Activated CD8-positive, alpha-beta memory T cell treated with anti-CD3 and anti-CD28 coated beads for 36 hours (primary cell): ENCODE measurements at regions not wholly inside any gene's neighbourhood (a gene's known extent, or its start where the extent isn't known, plus 50 kb on each side); places are given as distances from the start of the nearest gene placed in this dataset.

Experiments used
- CTCF ChIA-PET: fragments of 350-600 bp; sonication (Branson Sonifier 250); formaldehyde crosslinking; loops from one replicate; lab custom pipeline; 2021; ENCODE audit warnings: antibody characterized with exemption; lab: Charles Lee
- POLR2A ChIA-PET: fragments of 350-600 bp; sonication (Branson Sonifier 250); formaldehyde crosslinking; loops from one replicate; lab custom pipeline; 2021; ENCODE audit warnings: antibody characterized with exemption; lab: Charles Lee

DNA sequence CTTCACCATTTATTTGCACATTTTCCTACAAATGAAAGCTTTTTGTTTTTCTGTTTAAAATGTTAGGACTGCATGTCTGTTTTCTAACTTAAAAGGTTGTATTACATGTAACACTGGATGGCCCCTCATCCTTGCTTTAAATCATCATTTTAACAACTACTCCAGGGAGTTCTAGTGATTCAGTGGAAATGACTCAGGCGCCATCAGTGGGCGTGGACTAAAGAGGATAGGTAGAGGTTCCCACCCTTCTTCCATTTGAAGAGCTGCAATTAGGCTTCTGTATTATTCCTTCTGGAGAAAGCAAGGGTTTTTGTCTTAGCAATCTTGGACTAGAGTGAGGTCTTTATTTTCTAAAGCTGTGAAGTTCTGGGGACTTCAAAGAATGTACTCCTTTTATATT, 213.7 kb downstream of the TMEM38B start:
- POLR2A ChIA-PET = no interaction called here
- CTCF ChIA-PET = interaction anchor here (1.5 kb wide), 1 partner anchor 17 kb away, joined by 5 read pairs; no protein-coding TSS in a partner anchor

DNA sequence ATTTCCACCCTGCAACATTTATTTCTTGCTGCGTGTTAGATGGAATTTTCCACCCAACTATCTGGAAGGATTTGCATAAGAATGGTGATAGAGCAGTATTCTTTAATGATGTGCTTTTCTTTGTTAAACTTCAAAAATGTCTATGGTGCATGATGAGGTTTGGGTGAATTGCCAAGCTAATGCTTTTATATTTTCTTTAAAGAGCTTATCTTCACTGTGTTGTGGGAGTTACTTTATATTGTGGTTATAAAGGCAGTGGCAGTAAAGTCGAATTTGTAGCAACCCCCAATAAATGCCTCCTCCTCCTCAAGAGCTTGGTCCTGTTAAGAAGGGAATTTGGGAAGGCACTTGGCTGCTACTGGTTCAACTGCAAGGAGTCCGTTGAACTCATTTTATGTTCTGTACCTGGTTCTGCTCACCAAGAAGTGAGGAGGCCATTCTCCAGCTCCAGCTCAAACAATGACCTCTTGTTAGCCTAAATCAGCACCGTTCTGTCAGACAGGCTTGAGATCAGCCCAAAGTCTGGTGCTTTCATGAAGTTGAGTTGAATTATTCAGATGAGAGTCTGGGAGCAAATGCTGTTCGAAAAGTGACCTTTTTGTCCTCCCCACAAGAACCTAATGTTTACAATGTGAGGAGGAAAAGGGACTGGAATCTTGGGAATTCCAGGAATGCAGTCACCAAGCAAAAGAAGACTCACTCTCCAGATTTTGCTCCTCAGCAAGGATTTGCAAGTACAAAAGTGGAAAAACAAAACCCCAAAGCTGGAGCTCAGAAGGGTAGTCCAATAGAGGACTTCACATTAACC, 217.0 kb downstream of the TMEM38B start:
- CTCF ChIA-PET = no interaction called here
- POLR2A ChIA-PET = no interaction called here

DNA sequence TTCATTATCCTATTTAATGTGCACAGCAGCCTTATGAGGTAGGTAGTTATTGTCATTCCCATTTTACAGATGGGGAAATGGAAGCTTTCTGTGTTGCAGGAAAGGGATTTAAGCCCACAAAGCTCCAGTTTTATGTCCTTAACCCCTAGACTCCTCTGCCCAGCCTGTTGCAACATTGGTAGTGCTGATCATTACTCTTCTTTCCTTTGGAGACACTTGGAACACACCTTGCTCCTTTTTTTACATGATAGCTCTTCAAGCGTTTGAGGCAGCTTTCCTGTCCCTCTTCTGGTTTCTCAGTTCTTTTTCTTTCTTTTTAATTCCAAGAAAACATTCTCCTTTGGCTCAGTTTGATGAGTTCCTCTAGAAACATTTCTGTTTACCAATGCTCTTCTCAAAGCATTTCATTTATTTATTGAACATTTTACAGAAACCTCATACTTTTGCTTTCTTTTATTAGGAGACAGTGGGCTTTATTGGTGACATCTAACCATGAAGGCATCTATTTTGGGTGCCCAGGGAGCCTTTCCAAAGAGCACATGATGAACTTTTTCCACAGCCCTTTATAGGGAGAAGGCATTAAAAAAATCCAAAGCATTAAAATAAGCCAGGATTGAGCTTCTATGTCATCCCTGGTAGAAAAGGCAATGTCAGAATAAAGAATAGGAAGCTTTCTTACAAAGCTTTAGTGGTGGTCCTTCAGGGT, 218.0 kb downstream of the TMEM38B start:
- ChIA-PET POLR2A (no interaction called here), CTCF (no interaction called here)

DNA sequence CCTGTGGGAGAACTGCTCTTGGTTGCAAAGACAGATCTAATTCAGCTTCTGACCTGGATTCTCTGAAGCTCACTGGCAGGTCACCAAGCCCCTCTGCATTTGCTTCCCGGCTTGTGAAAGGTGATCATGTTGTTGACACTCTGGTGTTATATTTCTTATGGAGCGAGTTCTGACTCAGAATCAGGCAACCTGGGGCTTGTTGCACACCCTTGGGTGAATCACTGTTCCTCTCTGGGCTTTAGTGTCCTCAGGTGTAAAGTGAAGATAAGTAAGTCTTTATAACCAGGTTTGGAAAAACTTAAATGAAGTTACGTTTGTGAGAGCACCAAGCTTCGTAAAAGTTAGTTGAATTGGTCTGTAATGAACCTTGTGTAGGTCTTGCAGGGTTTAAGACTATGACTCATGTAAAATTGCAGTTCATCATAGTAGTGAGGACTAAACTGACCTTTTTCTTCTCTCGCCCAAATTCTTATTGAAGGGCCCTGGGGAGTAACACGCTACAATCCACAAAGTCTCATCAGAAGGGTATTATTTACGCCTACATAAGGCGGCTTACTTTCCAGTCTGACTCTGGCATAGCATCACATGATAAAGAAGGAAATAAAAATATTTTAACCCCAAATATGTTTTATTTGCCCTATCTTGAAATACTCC, 218.6 kb downstream of the TMEM38B start:
- ChIA-PET CTCF (no interaction called here), POLR2A (no interaction called here)

DNA sequence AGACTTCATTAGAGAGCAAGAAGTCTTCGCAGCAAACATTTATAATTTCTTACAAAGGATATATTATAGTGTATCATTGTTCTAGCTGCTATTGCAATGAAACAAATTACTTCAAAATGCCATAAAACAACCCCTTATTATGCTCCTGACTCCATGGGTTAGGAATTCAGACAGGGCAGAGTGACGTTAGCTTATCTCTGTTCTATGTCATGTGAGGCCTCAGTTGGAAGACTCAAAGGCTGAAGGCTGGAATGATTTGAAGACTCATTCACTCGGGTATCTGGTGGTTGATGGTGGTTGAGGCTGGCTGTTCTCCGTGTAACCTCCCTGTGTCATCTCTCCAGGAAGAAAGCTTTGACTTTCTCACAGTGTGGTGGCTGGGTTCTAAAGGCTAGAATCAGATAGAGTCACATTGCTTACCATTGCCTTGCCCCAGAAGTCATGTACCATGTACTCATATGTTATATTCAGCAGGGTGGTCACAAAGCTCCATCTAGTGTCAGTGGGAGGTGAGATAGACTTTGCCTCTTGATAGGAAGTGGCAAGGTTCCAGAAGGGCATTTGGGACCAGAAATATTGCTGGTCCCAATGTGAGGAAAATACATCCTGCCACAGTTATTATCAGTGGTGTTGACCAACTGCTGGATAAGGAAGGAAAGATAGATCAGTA, 226.9 kb downstream of the TMEM38B start:
- CTCF ChIA-PET = no interaction called here
- POLR2A ChIA-PET = no interaction called here

DNA sequence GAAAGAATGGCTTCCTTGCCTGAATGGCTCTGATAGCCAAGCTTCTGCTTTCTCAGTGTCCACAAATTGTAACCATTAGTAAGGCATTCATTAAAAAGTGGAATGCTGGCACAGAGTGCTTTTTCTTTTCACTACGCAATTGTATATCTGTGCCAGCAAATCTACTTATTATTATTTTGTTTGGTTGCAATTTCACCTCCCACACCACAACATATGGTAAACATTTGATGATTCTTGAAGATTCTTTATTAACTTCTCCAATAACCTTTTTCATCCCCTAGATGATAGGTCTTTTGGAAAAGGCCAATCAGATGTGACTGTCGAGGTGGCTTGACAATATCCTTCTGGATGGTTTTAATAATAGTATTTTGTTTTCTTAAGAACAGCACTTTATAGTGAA, 234.1 kb downstream of the TMEM38B start:
- ChIA-PET POLR2A (no interaction called here), CTCF (no interaction called here)

DNA sequence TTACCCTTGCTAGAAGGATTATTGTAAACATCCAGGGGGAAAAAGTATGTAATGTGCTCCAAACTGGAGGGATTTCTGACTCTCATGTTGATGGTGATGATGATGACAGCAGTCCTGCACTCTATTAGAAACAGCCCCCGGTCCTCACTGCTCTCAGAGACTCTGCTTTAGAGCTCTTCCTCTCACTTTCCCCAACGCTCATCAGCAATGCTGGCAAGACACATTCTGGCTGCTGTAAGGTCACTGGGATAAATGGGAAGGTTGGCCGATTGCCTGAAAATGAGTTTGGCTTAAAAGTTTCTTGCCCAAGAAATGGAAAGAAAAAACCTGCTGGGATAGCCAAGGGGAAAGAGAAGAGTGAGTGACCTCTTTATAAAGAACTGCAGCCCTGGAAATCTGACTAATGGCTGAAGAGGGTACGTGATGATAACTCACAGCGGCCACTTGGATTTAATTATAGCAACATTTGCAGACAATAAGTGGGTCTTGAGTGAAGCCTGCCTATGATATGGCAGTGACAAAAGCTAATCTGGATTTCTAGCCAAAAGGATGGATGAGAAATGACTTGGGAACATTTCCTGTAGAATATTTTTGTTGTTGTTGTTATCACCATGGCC, 235.8 kb downstream of the TMEM38B start:
- POLR2A ChIA-PET = no interaction called here
- CTCF ChIA-PET = no interaction called here

DNA sequence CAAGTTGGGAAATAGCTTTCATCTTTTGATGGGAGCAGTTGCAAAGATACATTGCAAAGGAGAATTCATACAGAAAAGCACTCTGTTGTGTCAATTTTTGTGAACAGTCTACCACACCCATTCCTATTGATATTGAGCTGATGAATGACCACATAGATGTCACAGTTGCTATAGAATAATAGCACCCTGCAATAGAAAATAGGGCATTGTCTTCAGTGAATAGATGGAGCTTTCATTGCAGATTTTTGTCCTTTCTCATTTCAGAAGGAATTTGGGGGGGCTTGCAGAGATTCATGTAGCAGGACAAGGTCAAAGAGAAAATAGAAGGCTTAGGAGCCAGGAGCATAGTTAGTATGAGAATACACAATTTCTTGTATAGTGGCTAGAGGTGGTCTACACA, 237.9 kb downstream of the TMEM38B start:
- CTCF ChIA-PET = no interaction called here
- POLR2A ChIA-PET = no interaction called here

DNA sequence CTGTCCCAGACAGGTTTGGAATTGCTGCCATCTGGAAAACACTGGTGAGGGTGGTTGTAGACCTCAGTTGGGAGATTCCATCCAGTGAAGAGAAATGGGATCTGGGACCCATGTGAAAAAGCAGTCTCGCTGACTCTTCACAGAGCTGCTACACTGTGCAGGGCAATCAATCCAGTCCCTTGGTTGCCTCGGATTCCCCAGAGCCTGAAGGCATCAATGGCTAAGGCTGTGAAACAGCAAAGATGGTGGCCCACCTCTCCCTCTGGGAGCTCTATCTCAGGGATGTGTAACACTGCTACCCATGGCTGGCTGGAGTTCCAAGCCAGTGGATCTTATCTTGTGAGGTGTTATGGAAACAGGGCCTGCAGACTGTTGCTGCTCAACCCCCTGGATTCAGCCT, 256.1 kb downstream of the TMEM38B start:
- POLR2A ChIA-PET = no interaction called here
- CTCF ChIA-PET = no interaction called here

DNA sequence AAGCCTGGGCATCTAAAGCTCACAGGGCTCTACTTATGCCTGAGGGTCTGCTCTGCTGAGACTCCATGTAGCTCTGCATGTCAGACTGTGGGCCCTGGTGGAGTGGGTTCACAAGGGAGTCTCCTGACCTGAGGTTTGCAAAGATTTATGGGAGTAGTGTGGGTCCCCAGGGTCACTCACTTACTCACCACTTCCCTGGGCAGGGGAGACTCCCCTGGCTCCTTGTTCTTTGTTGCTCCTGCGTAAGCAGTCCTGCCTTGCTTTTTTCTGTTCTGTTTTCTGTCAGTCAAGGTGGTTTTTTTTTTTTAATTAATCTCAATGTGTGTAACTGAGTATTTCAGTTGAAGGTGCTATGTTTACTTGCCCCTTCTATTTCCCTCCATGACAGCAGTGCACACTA, 256.6 kb downstream of the TMEM38B start:
- CTCF ChIA-PET = no interaction called here
- POLR2A ChIA-PET = no interaction called here

DNA sequence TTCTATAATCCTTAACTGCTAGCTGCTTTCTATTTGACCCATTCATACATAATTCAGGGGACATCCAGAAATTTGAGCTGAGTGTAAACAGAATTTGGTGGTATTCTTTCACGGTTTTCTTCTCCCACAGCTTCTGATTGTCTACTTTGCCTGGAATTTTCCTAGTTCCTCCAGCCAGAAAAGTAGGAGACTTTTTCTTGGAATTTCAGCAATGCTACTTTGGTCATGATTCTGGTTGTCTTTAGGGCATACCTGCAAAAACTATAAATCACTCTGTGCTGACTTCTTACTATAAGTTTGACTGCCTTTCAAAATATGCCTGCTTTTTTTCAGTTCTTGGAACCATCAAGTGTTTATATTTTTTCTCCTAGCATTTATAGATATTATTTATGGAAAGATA, 260.2 kb downstream of the TMEM38B start:
- POLR2A ChIA-PET = no interaction called here

DNA sequence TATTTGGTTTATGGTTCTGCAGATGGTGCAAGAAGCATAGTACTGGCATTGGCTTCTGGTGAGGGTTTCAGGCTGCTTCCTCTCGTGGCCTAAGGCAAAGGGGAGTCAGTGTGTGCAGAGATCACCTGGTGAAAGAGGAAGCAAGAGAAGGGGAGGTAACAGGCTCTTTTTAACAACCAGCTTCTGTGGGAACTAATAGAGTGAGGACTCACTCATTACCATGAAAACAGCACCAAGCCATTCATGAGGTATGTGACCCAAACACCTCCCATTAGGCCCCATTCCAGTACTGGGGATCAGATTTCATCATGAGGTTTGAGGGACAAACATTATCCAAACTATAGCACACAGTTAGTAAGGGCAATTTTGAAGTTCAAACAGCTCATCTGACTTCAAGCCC, 263.5 kb downstream of the TMEM38B start:
- POLR2A ChIA-PET = no interaction called here
- CTCF ChIA-PET = no interaction called here

More for the DNA sequence above, 260.2 kb downstream of the TMEM38B start:
- CTCF ChIA-PET = no interaction called here

DNA sequence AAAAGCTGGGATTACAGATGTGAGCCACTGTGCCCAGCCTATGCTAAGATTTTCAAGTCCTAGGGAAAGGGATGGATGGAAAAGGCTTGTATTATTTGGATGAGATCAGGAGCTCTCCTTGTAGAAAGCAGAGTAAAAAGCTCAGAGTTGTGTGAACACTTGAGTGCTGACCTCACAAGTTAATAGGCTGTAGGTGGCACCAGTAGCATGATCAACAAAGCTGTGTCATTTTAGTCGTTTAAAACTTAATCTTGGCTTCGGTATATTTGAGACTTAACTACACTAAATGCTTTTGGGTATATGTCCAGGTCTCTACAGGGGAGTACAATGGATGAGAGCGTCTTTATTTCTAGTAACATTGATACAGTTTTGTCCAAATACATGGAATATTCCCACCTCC, 264.2 kb downstream of the TMEM38B start:
- CTCF ChIA-PET = no interaction called here
- POLR2A ChIA-PET = no interaction called here

DNA sequence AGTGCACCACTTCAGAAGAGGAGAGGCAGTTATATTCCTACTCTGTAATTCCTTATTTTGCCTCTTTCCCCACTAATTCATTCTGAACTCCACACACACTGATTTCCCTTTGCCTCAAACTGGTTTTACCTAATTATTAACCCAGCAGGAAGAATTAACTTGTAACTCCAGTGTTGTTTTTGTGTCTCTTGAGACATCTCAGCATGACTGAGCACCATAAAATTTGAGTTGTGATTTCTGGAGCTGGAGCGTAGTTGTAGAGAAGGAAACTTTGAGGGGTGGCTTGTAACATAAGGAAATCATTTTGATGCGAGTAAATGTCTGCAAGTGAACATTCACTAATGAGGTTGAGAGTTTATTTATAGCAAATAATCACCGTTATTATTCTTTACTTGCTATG, 265.2 kb downstream of the TMEM38B start:
- POLR2A ChIA-PET = no interaction called here
- CTCF ChIA-PET = no interaction called here

DNA sequence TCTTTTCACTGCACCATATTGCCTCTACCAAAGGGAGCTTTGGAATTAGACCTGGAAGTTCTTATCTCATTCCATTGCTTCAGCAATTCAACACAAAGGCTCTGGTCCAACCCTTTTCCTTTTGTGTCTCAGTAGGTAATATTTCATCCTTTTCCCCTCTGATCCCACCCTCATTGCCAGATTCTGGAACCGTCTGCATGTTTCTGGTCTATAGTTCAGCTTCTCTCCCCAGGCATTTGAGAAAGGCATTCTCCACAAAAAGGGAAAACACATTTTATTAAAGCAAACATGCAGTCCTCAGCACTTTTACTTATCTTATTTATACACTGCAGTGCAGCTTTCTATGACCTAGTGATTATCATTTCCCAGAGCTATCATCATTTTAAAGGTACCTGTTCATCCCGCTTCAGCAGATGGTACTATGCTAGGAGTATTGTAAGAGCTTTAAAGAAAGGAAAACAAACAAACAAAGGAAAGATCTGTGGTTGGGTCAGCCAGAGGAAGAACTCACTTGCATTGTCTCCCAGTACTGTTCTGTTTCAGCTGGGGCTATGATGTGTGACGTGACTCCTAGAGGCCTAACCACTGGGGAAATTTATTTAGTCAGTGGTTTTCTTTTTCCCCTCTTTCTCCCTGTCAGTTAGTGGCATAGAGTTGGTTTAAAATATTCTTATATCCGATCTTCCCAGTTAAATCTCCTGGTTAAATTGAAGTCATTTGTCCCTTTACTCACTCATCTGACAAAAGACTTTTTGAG, 269.2 kb downstream of the TMEM38B start:
- ChIA-PET CTCF (no interaction called here), POLR2A (no interaction called here)

DNA sequence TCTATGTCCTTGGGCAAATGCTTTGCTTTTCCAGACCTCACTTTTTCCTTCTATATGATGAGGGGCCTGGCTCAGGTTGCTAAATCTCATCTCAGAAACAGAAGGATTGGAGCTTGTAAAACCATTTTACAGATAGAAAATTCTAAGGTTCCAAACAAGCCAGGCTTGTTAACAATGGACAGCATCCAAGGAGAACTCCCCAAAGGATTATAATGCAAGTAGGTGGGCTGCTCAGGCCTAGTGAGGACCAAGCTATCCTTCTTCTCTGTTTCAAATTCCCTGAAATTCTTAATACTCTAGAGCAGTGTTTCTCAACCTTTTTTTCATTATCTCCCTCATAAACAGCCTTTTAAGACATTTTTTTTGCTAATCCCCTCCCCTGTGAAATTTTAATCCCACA, 269.8 kb downstream of the TMEM38B start:
- CTCF ChIA-PET = no interaction called here
- POLR2A ChIA-PET = no interaction called here

DNA sequence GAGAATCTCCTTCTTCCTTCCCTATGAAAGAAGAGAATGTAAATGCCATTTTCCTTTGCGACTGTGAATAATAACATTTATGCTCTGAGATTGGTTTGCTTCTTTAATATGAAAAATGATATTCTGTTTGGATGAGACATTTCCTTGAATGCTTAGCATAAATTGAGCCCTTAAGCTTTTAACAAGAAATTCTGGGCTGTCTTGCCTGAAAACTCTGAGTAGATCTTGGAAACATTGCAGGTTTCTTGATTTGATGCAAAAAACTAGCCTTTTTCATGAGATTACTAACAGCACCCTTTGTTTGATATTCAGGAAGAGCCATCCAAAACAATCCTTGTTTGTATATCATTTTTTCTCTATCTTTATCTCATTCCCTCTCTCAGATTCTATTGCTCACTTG, 272.5 kb downstream of the TMEM38B start:
- POLR2A ChIA-PET = no interaction called here
- CTCF ChIA-PET = no interaction called here

DNA sequence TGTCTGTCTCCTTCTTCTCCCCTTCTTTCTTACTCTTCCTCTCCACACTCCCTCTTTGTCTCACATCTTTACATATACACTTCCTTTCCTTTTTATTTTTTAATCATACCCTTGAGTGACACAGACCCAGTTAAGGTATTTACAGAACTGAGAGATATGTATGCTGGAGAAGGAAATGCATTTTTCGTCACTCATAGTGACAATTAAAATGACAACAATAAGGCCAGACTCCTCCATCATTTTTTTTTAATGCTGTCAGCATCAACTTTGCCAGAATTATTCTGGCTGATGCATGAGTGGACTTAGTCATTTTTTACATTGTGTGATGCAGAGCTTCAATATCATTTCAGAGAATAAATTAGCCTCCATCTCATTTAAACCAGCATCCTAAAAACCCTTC, 272.9 kb downstream of the TMEM38B start:
- POLR2A ChIA-PET = no interaction called here
- CTCF ChIA-PET = no interaction called here

DNA sequence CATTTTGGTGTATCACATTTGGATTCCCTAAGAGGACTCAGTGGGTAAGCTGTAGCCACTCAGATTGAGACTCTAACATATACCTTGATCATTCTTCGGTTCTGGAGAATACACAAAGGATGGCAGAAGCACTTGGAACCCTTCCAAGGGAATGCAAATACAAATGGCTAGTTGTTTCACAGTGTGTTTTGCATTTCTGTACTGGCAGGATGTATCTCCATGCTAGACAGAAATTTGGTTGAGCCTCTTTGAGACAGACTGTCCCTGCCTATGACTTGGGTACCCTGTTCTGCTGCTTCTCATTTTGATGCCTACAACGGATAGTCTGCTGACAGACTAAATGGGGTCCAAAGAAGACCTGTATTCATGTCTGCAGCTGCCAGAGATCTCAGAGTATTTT, 273.5 kb downstream of the TMEM38B start:
- ChIA-PET CTCF (no interaction called here), POLR2A (no interaction called here)
